HG03108 (cell line): ENCODE measurements at regions not wholly inside any gene's neighbourhood (a gene's known extent, or its start where the extent isn't known, plus 50 kb on each side); places are given as distances from the start of the nearest gene placed in this dataset.
"Not testable (repeated sequence)": the region's sequence is repeated elsewhere in the genome, so short reads cannot be mapped to it uniquely, and the experiment has no call there.

Source experiments
- ATAC-seq: cut with Tn5 transposase; IDR thresholded peaks from one replicate; pipeline ENCODE4 v1.9.1; 2021; ENCODE audit warnings: moderate library complexity; ENCODE audit not compliant: unreplicated experiment

DNA sequence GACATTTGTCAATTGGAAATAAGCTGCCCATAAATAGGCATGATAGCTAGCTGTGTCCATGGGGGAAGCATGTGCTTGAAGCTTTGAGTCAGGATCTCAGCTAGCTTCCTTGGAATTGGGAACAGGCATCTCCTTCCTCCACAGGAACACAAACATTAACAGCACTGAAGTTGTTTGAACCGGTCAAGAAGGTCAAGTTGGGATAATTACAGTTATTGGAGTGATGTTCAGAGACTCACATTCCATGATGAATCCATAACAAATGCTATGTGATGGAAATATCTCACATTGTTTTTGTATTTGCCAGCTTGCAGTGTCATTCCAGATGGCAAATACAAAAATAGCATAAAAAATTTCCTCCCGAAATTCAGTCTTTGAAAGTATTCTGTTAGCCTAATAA, 347.6 kb upstream of the SMIM21 start:
- ATAC-seq = no peak

DNA sequence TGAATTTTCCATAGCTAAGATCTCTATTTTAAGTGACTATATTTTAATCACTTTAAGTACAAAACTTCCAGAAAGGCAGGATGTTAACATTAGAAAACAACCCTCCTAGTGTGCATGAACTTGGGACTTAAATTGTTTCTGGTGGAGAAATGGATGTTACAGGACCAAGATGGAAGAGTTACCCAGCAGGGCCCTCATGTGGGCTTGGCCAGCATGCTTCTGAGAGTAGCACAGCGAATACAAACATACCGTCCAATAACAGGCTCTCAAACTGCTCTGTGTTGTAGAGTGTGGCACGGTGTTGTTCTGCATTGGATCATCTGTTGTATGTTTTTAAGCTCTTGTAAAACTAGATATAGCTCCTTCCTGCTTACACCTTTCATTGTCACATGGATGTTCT, 346.1 kb upstream of the SMIM21 start:
- no peak for ATAC-seq

DNA sequence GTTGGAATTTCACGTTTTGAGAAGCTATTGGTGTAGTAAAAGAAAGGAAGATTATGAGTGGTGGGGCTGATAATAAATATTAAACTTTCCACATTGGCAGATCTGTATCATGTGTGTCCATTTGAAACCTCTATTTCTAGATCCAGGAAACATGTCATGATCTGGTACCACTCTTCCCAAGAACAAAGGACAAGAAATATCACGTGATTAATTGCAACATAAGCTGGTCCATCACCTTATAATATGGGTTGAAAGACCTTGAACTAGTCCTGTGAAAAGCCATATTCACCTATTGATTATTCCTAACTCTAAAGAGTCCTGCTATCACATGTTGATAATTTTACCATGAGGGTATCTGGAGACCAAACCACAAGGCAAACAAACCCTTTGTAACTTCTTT, 335.3 kb upstream of the SMIM21 start:
- no peak for ATAC-seq

GRCh38 chr18:75760208-75760607, 332.7 kb upstream of the SMIM21 start:
- ATAC-seq = no peak

DNA sequence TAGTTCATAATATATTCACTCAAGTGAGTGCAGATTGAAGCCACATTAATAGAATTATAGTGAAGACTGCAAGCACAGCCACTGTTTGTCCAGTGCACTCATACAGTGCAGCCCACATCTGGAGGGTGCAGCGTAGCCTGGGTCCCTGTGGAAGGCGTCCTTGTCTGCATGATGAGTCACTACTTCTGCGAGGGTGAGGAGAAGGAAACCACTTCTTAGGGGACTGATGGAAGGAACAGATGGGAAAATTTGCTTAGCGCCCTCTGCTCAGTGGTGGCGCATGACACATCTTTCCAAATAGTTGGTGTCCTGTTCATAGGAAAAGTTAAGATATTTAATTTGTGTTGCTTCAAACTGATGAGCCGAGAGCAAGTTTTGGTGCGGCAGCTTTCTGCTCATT, 330.4 kb upstream of the SMIM21 start:
- ATAC-seq = no peak

GRCh38 chr18:75754433-75754832, 326.9 kb upstream of the SMIM21 start:
- no peak for ATAC-seq

DNA sequence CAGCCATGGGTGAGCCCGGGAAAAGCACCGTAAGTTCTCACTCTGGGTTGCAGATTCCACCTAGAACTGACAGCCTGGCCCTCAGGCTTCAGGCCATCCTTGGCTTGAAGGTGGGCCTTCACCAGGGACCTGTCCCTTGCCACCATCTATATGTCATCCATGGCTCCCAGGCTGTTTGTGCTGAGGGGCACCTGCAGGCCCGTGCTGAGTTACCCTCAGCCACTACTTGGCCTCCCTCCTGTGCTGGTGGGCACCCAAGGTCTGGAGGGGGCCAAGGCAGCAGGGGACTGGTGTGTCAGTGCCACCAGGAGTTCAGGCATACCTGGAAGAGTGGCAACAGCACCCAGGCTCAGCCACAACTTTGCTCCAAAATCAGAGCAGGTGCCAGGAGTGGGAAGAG, 326.2 kb upstream of the SMIM21 start:
- ATAC-seq = no peak

DNA sequence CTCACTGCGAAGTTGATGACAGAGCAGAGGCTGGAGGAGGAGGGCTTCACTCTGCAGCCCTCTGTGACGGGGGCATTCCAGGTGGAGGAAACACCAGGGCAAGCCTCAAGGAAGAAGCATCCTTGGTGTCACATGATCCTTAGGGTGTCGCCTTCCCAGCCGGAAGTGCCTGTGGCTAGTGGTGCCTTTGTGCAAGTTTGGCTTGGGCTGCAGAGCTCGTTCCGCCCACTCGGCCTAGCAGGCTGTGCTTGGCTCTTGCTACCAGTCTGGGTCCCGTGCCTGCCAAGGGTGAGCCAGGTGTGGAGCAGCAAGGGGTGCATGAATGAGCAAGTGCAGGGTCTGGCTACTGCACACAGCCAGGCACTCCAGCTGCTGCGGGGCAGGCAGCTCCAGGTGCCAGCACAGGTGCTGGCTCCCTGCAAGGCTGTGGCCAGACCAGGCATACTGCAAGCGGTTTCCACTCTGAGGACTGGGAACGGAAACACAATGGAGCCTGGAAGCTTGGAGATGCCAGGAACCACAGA, 325.3 kb upstream of the SMIM21 start:
- no peak for ATAC-seq

DNA sequence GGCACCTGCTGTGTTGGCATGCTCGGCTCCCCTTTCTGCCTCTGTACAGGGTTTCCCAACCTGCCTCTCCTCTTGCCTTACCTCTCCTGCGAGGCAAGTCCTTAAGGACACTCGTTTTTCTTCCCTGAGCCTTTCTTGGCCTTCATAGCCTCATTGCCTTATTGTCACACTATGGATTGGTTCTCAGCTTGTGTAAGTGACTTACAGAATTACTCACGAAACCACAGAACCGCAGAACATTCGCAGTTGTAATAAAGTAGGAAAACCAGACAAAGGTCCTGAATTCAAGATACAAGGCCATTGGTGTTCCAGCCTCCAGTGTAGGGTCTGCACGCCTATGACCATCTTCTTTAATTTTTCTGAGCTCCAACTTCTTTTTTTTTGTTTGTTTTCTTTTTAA, 317.6 kb upstream of the SMIM21 start:
- no peak for ATAC-seq

- ATAC-seq = no peak
Measured at GRCh38 chr18:75742516-75742915, 315.0 kb upstream of the SMIM21 start.

- no peak for ATAC-seq
Measured at GRCh38 chr18:75739682-75740081, 312.2 kb upstream of the SMIM21 start.

GRCh38 chr18:75735291-75735690, 307.8 kb upstream of the SMIM21 start:
- no peak for ATAC-seq

DNA sequence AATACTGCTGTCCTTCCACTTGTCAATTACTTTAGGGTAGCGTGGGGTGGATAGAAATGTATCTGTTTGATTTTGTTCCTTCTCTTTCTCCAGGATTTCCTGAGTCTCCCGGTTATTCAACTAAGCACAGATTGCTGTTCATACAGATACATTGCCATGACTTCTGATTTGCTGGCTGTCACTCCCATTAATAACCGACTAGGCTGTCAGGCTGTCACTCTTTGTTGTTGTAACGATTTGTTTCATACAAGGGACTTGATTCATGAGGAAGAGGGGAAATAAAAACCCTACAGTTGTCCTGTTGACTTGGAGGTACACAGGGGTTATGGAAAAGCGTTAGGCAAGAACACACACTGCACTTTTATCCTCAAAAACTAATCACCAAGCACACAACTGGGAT, 302.7 kb upstream of the SMIM21 start:
- ATAC-seq = no peak

GRCh38 chr18:75728621-75729020, 301.1 kb upstream of the SMIM21 start:
- ATAC-seq = no peak

DNA sequence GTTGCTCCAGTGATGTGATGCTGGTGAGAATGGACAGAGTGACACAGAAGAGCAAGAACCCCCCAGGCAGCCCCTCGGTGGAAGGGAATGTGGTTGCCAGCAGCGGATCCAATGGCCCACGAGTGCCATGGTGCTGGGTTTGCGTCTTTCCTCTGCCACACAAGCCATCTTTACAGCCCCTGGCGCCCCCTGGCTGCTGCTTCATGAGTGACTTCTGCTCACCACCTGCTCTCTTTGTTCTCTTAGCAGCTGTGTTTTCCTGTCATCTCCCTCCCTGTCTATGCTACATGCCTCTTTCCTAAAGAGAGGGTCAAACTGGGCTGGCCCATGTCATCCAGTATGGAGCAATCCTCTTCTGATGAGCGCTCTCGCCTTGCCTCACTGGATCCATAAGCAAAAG, 300.0 kb upstream of the SMIM21 start:
- ATAC-seq = no peak

- no peak for ATAC-seq
Measured at GRCh38 chr18:75723521-75724340, 296.2 kb upstream of the SMIM21 start.

- no peak for ATAC-seq
Measured at GRCh38 chr18:75714766-75715165, 287.3 kb upstream of the SMIM21 start.

GRCh38 chr18:75712124-75712867, 284.8 kb upstream of the SMIM21 start:
- ATAC-seq = not testable (repeated sequence)

DNA sequence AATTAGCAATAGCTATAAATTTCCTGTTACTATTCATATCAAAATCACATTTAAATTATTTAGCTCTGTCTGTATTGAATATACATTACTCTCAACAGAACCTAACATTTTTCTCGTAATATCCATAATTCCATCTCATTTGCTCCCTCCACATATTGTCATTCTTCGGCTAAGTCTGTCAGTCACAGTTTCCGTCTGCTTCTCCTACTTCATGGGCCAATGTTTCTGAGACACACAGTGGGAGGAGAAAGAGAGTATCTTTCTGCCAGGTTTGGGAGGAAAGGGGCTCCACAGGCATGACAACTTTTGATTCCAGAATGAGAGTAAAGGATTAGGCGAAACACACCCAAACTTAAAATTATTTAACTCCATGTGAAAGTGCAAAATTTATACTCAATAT, 273.1 kb upstream of the SMIM21 start:
- ATAC-seq = no peak

DNA sequence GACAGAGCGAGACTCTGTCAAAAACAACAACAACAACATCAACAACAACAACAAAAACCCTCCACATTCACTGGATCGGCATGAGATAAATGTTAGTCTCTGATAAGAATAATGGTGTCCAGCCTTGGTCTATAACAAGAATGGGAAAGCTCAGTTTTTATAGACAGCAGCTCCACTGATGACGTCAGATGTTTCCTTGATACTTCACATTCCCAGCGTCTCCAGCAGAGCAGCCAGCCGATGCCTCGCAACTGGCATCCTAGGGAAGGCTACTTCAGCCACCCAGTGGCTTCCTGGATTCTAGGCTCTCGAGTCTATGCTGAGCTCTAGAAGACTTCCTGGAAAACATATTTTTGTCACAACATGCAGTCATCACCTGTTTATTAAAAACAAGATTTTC, 271.4 kb upstream of the SMIM21 start:
- ATAC-seq = no peak

- ATAC-seq = no peak
Measured at GRCh38 chr18:75697493-75697892, 270.0 kb upstream of the SMIM21 start.

- no peak for ATAC-seq
Measured at GRCh38 chr18:75696391-75696790, 268.9 kb upstream of the SMIM21 start.
